Fibroblast of upper back skin (primary cell): ENCODE measurements at regions not wholly inside any gene's neighbourhood (a gene's known extent, or its start where the extent isn't known, plus 50 kb on each side); places are given as distances from the start of the nearest gene placed in this dataset.
A peak's percentile ranks its signal among the peaks of the same experiment; 100 is the strongest.
"Not testable (repeated sequence)": the region's sequence is repeated elsewhere in the genome, so short reads cannot be mapped to it uniquely, and the experiment has no call there.

Source experiments
- DNase-seq: peaks from one replicate; pipeline ENCODE4 v3.0.0-alpha.2; 2013

DNA sequence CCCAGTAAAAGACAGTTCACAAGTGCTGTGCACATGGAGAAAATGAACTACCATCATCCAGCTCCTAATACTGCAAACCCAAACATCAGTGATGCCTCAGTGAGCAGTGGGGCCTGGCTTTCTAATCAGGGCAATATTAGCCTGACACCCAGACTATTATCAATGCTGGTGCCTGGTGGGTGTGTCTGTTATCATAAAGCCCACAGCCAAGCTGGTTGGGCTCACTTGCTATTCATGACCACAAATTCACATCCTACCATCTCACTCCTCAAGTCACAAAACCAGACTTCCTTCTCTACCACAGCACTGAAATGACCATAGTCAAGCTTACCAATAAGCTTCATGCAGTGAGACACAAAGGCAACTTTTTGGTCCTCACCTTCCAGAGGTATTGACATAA lies 180.8 kb upstream of the PLN start:
- DNase-seq: no peak

DNA sequence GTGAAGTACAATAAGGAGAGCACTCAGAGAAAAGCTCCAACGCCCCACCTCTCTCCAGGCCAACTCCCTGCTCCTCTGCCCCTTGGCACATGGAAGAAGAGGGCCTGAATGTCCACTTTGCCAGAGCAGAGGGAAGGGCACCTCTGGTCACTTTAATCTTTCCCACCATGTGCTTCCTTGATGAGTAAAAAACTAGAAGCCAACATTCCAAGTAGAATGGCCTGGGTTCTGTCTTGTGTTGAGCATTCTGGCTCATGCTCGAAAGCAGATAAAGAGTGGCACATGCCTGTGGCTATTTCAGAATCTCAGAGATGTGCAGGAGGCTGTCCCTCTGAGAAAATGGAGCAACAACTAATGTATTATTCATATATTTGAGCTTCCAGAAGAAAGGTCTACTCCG lies 177.4 kb upstream of the PLN start:
- peak; percentile 9 for DNase-seq

- peak; percentile 19 for DNase-seq
Measured at GRCh38 chr6:118371955-118372354, 176.1 kb upstream of the PLN start.

- DNase-seq: peak; percentile 15
Measured at GRCh38 chr6:118372413-118372812, 175.7 kb upstream of the PLN start.

DNA sequence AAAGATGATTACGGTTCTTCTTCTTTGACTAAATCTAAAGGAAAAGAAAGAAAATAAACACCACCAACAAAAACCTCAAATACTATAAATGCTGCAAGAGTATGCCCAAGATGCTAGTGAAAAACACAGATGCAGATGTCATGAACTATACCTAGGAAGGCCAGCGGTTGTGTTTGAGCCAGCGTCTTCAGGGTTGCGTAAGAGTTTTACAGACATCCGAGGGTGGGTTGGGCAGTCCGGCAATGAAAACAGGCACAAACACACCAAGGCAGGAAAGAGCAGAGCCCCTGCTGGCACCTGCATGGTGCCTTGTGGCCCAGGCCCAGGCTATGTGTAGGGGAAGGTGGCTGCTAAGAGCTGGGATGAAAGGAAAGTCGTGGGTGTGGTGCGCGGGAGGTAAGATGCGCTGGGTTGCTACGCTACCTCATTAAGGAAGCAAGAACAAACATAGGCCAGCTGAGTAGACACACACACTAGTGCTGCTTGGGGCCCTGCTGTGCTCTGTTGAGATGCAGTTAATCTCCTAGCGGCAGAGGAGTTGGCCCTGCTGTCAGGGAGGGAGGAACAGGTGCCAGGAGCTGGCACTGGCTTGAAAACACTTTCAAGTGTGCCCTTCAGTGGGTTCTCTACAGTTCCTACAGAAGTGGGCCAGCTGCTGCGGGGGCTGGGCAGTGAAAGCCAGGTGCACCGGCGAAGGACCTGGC lies 170.2 kb upstream of the PLN start:
- no peak for DNase-seq

- not testable (repeated sequence) for DNase-seq
Measured at GRCh38 chr6:118380620-118381019, 167.5 kb upstream of the PLN start.

DNA sequence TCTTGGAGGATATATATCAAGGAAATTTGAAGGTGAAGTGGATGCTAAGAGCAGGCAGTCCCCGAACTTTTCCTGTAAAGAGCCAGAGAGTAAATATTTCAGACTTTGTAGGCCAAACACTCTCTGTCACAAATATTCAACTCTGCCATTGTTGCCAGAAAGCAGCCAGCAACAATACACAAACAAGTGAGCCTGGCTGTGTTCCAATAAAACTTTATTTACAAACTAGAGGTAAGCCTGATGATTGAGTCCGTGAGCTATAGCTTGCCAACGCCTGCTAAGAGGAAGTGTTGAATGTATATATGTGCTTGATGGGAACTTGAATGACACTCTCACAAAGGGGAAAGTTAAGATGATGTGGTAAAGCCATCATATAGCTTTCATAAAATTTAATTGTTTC lies 166.0 kb upstream of the PLN start:
- DNase-seq: no peak

DNA sequence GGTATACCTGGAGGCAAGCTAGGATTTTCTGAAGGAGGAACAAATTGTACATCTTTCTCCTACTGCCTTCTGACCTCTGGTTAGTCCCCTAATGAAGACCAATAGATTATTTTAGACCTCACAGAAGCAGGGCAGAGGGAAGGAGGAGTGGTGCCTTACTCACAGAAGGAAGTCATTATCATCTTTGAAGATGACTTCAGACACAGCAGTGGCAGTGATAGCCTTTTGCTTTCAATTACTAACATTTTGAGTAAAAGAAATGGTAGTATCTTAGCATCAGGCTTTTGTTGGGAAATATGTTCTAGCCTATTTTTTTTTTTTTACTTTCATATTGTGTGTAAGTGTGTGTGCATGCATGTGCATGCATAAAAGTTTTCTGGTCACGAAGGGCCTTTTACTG lies 164.2 kb upstream of the PLN start:
- DNase-seq: no peak

GRCh38 chr6:118386975-118387374 lies 161.1 kb upstream of the PLN start:
- DNase-seq: no peak

GRCh38 chr6:118387921-118388701 lies 160.0 kb upstream of the PLN start:
- DNase-seq: peak; percentile 94

- peak; percentile 31 for DNase-seq
Measured at GRCh38 chr6:118391086-118391485, 157.0 kb upstream of the PLN start.

- DNase-seq: no peak
Measured at GRCh38 chr6:118394106-118394505, 154.0 kb upstream of the PLN start.

GRCh38 chr6:118396969-118397368 lies 151.1 kb upstream of the PLN start:
- no peak for DNase-seq

DNA sequence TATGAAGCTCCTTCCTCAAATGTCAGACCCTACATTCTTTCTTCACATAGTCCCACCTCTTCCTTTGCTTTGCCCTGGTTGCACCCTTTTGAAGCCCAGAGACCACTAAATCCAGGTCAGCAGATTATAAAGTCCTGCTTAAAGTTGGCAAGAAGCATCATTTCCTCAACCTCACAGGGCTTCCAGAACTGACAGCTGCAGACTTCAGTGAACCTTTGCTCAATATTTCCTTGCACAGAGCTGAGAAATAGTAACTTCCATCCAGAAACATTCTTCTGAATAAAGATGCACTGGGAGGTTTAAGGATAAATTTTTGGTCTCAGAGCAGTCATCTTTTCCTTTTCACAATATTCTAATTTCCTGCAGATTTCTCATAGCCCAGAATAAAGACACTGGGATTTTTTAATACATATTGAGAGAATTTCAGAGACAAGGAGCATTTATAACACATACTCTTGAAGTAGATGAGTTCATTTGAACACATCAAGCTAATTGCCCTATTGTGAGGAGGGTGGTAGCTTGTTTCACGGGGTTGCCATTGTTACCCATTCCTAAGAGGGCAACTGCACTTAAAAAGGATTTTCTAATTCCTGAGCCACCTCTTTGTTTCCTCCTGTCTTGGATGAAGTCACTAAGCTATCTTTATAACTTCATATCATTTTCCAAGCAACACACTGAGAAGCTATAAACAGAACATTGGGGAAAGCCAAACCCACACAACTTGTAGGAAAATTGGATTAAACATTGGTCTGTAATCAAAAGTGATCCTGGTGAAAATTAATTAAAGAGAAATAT lies 150.2 kb upstream of the PLN start:
- DNase-seq: no peak

GRCh38 chr6:118400098-118400497 lies 148.0 kb upstream of the PLN start:
- DNase-seq: no peak

GRCh38 chr6:118400582-118400981 lies 147.5 kb upstream of the PLN start:
- peak; percentile 19 for DNase-seq

- no peak for DNase-seq
Measured at GRCh38 chr6:118401325-118401975, 146.6 kb upstream of the PLN start.

GRCh38 chr6:118403036-118403435 lies 145.1 kb upstream of the PLN start:
- DNase-seq: peak; percentile 32

GRCh38 chr6:118408863-118409262 lies 139.2 kb upstream of the PLN start:
- DNase-seq: no peak

DNA sequence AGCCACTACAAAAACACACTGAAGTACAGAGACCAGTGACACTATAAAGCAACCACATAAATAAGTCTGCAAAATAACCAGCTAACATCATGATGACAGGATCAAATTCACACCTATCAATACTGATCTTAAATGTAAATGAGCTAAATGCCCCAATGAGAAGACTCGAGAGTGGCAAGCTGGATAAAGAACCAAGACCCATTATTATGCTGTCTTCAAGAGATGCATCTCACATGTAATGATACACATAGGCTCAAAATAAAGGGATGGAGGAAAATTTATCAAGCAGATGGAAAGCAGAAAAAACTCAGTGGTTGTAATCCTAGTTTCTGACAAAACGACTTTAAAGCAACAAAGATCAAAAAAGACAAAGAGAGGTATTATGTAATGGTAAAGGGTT lies 138.1 kb upstream of the PLN start:
- no peak for DNase-seq
